HG03565 (cell line): ENCODE measurements at regions not wholly inside any gene's neighbourhood (a gene's known extent, or its start where the extent isn't known, plus 50 kb on each side); places are given as distances from the start of the nearest gene placed in this dataset.

Source experiments
- ATAC-seq: cut with Tn5 transposase; IDR thresholded peaks from one replicate; pipeline ENCODE4 v1.9.1; 2021; ENCODE audit warnings: mild to moderate bottlenecking, moderate library complexity; ENCODE audit not compliant: unreplicated experiment

DNA sequence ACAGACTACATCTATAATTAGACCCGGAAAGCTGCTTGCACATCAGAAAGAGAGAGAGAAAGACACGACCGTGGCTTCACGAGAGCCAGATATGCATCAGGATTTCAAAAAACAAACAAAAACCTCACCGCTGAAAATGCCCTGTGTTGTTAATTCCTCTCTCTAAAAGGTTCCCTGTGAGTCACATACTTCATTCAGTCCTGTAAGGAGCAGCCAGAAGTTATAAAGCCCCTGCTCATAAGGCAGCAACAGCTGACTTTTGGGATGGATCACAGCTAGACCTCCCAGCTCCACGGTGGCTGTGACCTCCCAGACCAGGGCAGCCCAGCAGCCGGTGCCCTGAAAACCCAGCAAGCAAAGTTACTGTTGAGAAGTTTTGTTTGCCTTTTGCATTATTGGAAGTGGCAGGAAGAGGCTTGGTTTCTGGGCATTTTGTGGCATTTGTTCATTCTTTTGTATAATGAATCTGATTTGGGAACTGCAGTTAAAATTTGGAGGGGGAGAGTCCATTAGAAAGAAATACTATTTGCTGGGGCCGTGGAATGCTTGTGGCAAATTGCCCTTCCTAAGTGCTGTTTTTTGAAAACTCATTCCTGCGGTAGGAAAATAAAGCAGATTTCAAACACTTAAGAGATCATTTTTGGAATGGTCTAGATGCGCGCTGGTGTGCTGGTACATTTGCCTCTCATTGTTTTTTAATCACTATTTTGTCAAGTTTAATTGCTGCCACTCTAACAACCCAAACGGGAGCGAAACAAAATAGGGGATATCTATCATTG is 520.4 kb downstream of the BCOR start:
- ATAC-seq: no peak

GRCh38 chrX:39577985-39578869 is 519.5 kb downstream of the BCOR start:
- ATAC-seq: peak; percentile 91

- ATAC-seq: no peak
Observed at GRCh38 chrX:39580043-39580442, 517.7 kb downstream of the BCOR start.

DNA sequence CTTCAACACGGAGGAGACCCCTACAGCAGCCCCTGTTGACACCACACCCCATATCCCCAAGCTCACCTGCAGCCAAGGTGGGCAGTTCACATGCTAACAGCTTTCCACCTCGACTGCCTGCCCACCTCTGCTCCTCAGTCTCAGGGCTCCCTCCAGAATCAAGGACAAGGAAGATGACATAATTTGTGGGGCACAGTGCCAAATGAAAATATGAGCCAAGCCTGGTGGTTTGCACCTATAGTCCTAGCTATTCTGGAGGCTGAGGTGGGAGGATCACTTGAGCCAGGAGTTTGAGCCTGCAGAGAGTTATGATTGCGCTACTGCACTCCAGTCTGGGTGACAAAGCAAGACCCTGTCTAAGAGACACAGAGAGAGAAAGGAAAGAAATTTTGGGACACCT is 516.3 kb downstream of the BCOR start:
- ATAC-seq: no peak

DNA sequence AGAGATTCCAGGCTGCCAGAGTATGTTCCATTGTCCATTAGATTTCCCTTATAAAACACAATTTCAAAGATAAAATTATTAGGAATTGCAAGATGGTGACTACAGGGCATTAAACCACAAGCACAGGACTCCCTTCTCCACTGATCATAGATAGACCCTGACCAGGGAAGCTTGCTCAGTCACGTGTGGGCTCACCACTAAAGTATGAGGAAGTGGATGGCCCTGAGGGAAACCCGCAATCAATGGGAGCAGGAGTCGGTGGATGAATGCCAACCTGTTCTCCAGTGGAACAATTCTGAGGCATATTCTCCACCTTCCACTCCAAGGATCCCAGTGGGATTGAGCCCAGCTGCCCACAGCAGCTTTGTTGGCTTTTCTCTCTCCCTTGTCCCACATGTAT is 515.7 kb downstream of the BCOR start:
- no peak for ATAC-seq

DNA sequence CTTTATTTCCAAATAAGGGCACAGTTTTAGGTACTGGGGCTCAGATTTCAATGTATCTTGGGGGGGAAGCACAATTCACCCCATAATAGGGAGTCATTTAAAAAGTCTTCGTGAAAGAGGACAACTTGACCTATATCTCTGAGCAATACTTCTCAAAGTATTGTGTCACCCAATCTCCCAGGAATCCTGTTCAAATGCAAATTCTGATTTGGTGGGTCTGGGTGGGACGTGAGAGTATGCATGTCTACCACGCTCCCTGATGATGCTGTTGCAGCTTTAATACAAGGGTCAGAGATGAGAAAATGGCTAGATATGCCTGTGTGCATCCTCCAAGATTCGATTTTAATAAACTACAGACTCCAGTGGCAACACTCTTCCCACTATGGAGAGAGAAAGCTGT is 514.8 kb downstream of the BCOR start:
- no peak for ATAC-seq

- no peak for ATAC-seq
Observed at GRCh38 chrX:39585808-39586207, 511.9 kb downstream of the BCOR start.

- no peak for ATAC-seq
Observed at GRCh38 chrX:39586359-39586758, 511.4 kb downstream of the BCOR start.

GRCh38 chrX:39591099-39591498 is 506.7 kb downstream of the BCOR start:
- no peak for ATAC-seq

- no peak for ATAC-seq
Observed at GRCh38 chrX:39592776-39593175, 505.0 kb downstream of the BCOR start.

DNA sequence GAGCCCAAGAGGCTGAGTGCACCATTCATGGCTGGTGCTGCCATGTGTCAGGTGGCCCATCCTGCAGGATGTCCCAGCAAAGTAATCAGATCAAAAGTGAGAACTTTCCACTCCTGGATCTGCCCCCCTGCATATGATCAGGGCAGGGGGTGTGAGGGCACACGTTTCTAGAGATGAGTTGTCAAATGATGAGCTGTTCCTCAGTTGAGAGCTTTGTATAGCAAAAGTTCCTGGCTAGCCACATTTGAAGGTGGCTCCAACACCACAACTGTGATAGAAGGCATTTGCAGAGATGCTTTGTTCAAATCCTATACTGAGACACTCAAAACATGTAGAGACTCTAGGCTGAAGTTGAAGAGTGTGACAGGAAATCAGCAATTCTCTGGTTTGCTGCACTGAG is 501.8 kb downstream of the BCOR start:
- ATAC-seq: no peak

DNA sequence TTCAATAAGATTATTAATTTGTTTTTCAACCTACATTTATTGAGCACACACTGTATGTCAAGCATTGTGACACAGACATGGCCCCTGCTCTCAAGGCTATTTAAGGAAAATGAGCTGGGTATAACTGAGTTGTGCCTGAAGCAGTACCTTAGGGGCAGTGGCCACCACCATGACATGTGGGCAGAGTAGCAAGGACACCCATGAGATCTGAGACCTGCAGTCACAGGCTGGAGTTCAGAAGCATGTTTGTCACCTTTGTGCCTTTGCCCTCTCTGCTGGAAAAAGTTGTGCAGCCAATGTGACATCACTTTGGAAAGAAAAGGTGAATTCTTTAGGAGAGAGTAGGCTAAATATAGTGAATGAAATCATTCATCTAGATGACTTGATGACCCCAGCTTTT is 501.3 kb downstream of the BCOR start:
- no peak for ATAC-seq

- ATAC-seq: no peak
Observed at GRCh38 chrX:39599339-39599738, 498.4 kb downstream of the BCOR start.

DNA sequence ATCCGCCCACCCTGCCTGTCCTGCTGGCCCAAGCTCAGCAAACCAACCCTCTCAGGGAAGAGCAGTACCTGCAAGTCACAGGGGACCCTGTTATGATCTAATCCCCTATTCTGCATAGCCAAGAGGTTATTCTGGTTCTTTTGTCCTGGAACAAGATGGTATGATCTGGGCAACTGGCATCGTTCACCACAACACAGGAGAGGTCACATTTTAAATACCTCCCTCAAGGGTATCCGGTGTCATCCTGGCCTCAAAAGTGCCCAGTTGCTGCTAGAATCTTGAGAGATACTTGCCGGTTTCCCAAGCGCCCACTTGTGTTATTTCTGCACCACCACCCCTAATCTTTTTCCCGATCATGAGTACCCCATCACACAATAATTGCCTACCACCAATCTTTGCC is 497.5 kb downstream of the BCOR start:
- no peak for ATAC-seq

- ATAC-seq: no peak
Observed at GRCh38 chrX:39601231-39602177, 496.3 kb downstream of the BCOR start.

DNA sequence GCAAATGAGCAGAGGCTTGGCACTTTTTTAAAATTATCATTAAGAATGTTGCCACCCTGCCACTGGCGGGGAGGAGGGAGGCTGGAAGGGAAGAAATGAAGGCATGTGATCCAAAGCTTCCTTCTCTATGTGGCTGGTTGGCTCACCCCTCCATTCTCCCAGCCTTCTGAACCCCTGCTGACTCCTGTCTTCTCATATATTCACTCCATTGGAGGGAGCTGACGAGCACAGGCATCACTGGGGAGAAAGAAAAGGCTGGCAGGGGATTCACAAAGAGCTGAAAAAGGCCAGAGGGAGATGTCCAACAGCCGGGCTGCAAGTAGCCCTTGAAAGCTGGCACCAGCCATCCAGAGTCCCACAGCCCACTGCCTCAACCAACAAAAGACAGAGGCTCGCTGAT is 495.6 kb downstream of the BCOR start:
- no peak for ATAC-seq

DNA sequence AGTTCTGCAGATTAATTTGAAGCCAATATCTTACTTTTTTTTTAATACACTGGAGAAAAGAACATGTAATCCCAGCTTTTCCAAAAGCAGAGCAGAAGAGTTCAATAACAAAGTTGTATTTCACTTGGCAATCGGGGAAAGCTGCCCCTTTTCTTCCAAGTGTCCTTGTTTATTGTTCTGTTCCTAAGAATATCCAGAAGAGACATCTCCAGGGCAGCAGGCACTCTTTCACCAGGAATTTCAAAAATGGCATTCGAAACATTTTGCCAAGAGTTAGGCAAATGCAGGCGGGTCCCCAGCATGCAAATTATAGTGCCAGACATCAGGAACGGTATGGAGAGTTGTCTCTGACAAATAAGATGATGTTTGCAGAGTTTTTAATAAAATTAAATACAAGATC is 494.5 kb downstream of the BCOR start:
- no peak for ATAC-seq

- no peak for ATAC-seq
Observed at GRCh38 chrX:39605183-39605582, 492.6 kb downstream of the BCOR start.

DNA sequence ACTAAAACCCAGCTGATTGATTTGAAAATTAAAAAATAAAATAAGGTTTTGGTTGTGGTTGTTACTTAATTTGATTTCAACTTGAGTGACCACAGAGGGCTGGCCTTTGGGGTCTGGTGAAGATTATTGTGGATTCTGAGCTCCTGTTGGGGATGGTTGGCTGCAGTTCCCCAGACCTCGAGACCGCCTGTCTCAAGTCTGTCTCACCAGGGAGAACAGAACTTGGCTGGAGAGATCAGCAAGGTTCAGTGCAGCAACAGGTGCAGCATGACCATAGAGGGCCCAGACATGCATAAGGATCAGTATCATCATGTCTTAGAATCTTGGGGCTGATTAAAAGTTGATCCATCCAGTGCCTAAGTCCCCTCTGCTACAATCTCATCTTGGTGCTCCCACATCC is 491.9 kb downstream of the BCOR start:
- ATAC-seq: no peak

DNA sequence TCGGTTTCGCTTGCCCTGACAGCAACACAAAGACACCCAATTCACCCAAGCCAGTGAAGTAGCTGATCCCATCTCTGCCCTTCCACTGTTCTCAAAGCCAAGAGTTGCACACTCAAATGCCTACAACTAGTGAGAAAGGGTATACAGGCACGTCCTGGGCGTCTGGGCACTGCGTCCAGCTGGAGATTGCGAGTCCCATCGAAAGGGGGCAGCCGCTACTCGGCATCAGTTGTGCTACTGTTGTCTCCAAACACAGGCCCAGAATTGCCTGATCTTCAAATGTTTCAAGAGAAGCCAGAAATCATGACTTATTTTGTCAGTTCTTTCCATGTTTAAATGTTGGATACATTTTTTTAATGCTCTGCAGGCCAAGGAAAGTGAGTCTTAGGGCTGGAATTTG is 487.8 kb downstream of the BCOR start:
- ATAC-seq: no peak

DNA sequence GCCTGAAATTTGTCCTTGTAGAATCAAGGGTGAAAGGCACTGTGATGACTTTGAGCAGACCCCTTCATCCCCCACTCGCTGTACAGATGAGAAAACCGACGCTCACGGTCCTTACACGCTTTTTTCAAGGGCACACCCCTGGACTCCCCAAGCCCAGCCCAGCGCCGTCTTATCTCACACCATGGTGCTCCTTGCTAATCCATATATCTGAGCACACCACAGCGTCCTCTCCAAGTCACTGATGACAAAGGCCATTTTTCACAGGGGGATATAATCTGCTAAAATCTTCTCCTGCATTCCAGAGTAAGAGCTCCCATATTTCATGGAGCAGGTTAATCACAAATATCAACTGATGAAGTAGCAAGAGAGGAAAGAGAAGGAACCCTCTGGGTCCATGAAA is 486.3 kb downstream of the BCOR start:
- no peak for ATAC-seq
